ENCODE measurements at regions not wholly inside any gene's neighbourhood (a gene's known extent, or its start where the extent isn't known, plus 50 kb on each side); places are given as distances from the start of the nearest gene placed in this dataset.

GRCh38 chr17:72414967-72415853, 294.4 kb downstream of the SOX9 start:
- Histone ChIP-seq H3K27ac (no peak overlapping the region), H3K4me3 (no peak overlapping the region)

DNA sequence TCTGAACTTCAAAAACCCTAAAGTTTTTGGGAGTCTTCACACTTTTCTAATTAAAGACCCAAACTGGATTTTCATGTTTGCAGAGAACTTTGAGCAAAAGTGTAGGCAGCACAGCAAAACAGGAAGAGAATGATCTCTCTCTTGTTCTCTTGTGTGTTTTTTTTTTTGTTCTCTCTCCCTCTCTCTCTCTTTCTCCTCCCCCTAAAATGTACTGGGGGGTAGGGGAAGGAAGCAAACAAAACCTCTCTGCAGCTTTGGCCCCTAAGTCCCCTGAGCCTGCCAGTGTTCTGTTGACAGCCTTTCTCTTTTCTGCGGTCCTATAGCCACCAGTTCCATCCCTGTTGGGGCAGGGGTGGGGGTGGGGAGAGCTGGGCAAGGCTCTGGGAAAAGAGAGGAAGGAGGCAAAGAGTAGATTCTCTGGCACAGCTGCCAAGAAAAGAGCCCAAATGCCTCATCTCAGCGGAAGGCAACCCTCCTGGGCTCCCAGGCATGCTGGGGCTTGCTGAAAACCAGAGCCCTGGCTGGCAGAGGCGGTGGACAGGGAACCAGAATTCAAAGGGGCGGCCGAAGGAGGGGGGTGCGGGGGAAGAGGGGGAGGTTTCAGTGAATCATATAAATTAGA, 295.3 kb downstream of the SOX9 start:
- no peak overlapping the region for H3K27ac ChIP-seq

DNA sequence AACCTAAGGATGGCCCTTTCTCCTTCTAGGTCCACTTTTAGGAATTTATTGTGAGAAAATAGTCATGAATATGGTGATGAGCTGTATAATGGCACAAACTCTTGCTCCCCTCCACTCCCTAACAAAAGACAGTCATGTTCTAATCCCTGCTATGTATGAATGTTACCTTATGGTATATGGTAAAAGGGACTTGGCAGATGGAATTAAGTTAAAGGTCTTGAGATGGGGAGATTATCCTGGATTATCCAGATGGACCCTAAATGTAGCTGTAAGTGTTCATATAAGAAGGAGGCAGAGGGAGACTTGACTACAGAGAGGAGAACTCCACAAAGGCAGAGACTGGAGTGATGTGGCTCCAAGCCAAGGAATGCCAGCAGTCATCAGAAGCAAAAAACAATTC, 296.1 kb downstream of the SOX9 start:
- H3K4me3 ChIP-seq, result no peak overlapping the region
- H3K27ac ChIP-seq, result peak overlapping the region in 1 of 21 experiments; percentile 24

More for the DNA sequence above, 295.3 kb downstream of the SOX9 start:
- H3K4me3 ChIP-seq, result no peak overlapping the region

GRCh38 chr17:72417627-72418026, 296.8 kb downstream of the SOX9 start:
- H3K4me3 ChIP-seq, result no peak overlapping the region
- H3K27ac ChIP-seq, result no peak overlapping the region

- Histone ChIP-seq H3K27ac (peak overlapping the region in 6 of 21 experiments; percentile 11 to 66 (median 32)), H3K4me3 (no peak overlapping the region)
Observed at GRCh38 chr17:72419866-72420774, 299.3 kb downstream of the SOX9 start.

DNA sequence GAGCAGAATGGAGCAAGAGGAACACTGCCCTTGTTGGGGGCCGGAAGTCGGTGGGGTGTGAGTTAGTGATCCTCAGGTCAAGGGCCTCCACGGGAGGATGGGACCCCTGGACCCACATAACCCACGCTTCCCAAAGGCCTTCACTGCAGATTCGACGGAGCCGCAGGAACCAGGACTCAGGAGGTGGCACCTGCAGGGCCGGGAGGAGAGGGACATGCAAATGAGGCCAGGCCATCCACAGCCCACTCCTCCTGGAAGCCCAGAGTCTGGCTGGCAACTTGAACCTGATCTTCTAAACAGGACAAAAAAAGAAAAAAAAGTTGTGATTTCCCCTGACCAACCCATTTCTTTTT, 299.9 kb downstream of the SOX9 start:
- H3K27ac ChIP-seq, result peak overlapping the region in 6 of 21 experiments; percentile 11 to 66 (median 32)
- no peak overlapping the region for H3K4me3 ChIP-seq

DNA sequence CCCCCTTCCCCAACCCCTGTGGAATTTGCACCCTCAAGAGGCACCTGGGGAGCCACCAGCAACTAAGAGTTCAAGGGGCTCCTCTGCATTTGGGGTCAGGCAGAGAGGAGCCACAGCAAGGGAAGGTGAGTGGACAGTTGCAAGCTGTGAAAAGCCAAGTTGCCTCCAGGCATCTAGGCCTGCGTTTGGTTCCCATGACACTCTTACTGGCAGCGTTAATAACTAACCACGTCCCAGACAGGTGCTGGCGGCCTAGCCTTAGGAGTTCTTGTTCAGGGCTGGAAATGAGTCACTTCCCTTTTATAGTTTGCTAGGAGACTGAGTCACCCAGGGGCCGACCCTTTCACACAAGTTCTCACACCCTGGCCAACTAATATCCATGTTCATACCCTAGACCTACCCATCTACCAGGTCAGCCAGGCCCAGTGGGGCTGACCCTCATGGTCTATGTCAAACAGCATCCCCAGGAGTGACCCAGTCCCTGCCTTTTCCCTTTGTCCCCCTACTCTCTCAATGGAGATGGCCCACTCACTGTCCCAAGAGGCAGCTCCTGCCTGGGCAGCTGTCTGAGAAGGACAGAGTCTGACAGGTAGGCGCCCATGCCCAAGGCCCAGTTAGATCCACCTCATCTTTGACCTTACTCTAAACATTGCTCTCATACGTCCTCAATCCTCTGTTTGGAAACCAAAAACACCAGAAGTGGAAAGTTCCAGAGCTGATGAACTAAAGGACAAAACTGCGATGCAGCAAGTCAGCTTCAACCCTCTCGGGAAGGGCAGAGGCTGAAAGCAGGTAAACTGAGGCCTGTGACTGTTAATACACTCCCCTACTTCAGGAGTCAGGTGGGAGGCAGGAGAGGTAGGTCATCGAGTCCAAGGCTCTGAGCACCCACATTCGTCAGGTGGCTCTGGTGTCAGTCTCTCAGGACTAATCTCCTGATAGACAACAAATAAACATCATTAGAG, 300.6 kb downstream of the SOX9 start:
- peak overlapping the region in 4 of 21 experiments; percentile 11 to 66 (median 36) for H3K27ac ChIP-seq
- no peak overlapping the region for H3K4me3 ChIP-seq

DNA sequence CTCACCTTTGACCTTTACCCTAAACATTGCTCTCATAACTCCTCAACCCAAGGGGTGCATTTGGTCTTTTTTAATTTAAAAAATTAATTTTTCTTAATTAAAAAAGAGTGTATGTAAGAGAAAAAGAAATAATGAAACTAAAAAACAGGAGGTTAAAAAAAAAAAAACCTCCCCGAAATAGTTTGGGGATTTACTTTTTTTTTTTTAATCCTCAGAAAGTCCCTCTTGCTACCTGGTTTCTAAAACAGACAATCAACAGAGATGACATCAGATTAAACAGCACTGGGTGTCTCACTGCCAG, 301.3 kb downstream of the SOX9 start:
- peak overlapping the region in 2 of 21 experiments; percentile 54 to 66 for H3K27ac ChIP-seq

GRCh38 chr17:72422505-72423285, 301.9 kb downstream of the SOX9 start:
- Histone ChIP-seq H3K27ac (peak overlapping the region in 4 of 21 experiments; percentile 11 to 66 (median 30)), H3K4me3 (no peak overlapping the region)

More for the DNA sequence above, 301.3 kb downstream of the SOX9 start:
- no peak overlapping the region for H3K4me3 ChIP-seq

DNA sequence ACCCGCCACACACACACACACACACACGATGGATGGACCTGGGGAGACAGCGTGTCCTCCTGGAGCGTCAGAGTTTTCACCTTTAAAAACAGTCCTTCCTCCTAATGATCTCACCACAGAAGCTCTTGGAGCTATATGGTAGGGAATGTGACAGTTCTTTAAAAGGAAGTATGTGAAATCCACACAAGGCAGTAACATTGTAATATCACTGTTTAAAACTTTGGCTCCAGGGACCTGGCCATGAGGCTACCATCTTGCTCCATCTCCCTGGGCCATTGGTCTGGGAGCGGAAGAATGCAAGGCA, 302.4 kb downstream of the SOX9 start:
- Histone ChIP-seq H3K27ac (peak overlapping the region in 1 of 21 experiments; percentile 11), H3K4me3 (no peak overlapping the region)

DNA sequence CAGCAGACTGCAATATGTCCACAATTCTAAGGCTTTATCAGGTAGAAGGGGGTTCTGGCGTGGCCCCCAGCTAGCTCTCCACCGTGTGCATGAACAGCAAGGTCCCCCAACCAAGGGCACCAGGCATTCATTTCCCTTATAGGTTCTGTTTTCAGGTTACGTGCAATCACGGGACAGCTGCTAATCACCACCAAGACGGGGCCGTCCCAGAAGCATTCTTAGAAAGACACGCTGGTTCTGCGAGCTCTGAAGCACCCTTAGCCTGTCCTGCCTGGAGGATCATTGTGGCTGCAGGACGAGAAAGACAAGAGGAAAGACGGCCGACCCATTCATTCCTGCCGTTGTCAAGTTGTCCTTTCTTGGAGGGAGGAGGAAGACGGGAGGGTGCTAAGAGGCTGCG, 302.9 kb downstream of the SOX9 start:
- Histone ChIP-seq H3K27ac (peak overlapping the region in 1 of 21 experiments; percentile 11), H3K4me3 (no peak overlapping the region)

GRCh38 chr17:72424505-72425117, 303.8 kb downstream of the SOX9 start:
- no peak overlapping the region for H3K4me3 ChIP-seq
- no peak overlapping the region for H3K27ac ChIP-seq

GRCh38 chr17:72425133-72425793, 304.4 kb downstream of the SOX9 start:
- Histone ChIP-seq H3K27ac (no peak overlapping the region), H3K4me3 (no peak overlapping the region)

DNA sequence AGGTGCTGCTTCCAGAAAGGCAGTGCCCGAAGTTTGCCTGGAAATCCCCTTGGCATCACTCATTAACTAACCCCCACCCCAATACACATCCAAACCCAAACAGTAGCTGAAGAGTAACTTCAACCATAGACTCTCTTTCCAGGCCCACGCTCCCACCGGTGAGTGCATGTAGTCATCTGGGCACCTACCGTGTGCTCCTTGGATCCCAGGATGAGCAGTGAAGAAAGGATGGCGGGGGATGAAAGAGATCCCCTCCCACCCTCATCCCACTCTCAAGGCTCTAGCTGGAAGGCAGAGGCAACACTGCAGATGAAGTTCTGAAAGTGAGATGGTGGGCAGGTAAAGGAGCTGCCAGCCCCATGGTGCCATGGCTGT, 305.0 kb downstream of the SOX9 start:
- no peak overlapping the region for H3K4me3 ChIP-seq
- no peak overlapping the region for H3K27ac ChIP-seq

DNA sequence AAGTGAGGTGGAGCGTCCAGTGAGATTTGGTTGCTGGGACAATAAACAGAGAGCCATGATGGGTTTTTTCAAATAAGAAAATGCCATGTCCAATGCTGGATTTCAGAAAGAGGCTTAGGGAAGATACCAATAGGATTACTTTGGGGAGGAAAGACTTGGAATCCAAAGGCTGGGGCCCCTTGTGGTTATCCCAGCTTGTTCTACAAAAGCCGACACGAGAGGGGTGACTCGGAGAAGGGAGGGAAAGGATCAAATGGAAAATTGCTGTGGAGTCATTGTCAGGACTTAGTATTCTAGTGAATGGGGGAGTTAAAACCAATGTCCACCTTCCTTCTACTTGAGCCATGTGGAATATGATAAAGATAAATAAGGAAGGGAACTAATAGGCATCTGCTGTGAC, 305.5 kb downstream of the SOX9 start:
- Histone ChIP-seq H3K27ac (no peak overlapping the region), H3K4me3 (no peak overlapping the region)

GRCh38 chr17:72426948-72427760, 306.3 kb downstream of the SOX9 start:
- H3K4me3 ChIP-seq, result no peak overlapping the region
- no peak overlapping the region for H3K27ac ChIP-seq

DNA sequence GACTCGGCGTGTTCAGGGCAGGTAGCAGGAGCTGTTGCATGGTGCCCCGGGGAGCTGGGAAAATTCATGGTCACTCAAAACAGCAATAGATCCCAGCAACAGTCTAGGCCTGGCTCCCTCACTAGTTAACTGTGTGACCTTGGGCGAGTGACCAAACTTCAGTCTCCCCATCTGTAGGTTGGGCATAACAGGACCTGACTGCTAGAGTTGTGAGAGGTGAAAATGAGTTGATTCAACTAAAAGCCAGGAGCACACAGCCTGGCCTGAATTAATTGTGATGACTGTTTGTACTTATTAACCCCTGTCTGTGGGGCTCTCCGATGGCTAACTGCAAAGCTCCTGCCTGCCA, 306.9 kb downstream of the SOX9 start:
- Histone ChIP-seq H3K4me3 (no peak overlapping the region), H3K27ac (no peak overlapping the region)
